ENCODE measurements at regions not wholly inside any gene's neighbourhood (a gene's known extent, or its start where the extent isn't known, plus 50 kb on each side); places are given as distances from the start of the nearest gene placed in this dataset.

- Histone ChIP-seq H3K4me1 (no peaks in the 10 kb centered on the region), H3K4me3 (no peak overlapping the region), H3K9me3 (no peaks in the 10 kb centered on the region), H3K27ac (no peak overlapping the region), H3K36me3 (no peaks in the 10 kb centered on the region), H3K27me3 (ENCODE audit: low read depth) (no peaks in the 10 kb centered on the region)
- ATAC-seq, result no peak
- no peak for TF ChIP-seq CTCF (IDR thresholded peaks at IDR 0.05)
- DNase-seq, result no peak
- intact Hi-C loops (cut with DNase I), result no loop called here
Observed at GRCh38 chr3:106336619-106337018, 467.8 kb upstream of the CBLB start.

DNA sequence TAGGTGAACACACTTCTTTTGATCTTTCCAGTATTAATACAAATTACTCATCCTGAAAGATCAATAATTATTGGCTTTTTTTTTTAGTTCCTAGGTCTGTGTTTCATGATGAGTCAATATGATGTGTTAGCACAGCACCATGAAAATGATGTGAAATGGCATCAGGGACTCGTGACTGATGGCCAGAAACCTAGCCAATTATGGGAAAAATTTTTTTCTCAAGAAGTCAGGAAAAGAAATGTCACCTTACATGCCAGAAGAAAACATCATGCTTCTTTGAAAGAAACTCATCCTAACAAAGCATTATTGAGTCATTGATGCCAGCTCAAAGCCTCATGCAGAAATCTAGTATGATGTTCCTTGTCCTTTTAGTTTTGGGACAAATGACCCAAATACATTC lies 468.3 kb upstream of the CBLB start:
- TF ChIP-seq CTCF (IDR thresholded peaks at IDR 0.05), result no peak
- intact Hi-C loops (cut with DNase I), result no loop called here
- Histone ChIP-seq H3K4me1 (no peaks in the 10 kb centered on the region), H3K36me3 (no peaks in the 10 kb centered on the region), H3K4me3 (no peak overlapping the region), H3K9me3 (no peaks in the 10 kb centered on the region), H3K27me3 (ENCODE audit: low read depth) (no peaks in the 10 kb centered on the region), H3K27ac (no peak overlapping the region)
- DNase-seq (no peak), ATAC-seq (no peak)

GRCh38 chr3:106338582-106339214 lies 469.9 kb upstream of the CBLB start:
- Histone ChIP-seq H3K4me3 (no peak overlapping the region), H3K27ac (no peak overlapping the region), H3K4me1 (no peaks in the 10 kb centered on the region), H3K27me3 (ENCODE audit: low read depth) (no peaks in the 10 kb centered on the region), H3K9me3 (no peaks in the 10 kb centered on the region), H3K36me3 (no peaks in the 10 kb centered on the region)
- DNase-seq (no peak), ATAC-seq (no peak)
- intact Hi-C loops (cut with DNase I), result no loop called here
- TF ChIP-seq CTCF (IDR thresholded peaks at IDR 0.05), result no peak

GRCh38 chr3:106339551-106339950 lies 470.7 kb upstream of the CBLB start:
- DNase-seq (no peak), ATAC-seq (no peak)
- no peaks in the 10 kb centered on the region for H3K9me3 ChIP-seq
- no peaks in the 10 kb centered on the region for H3K4me1 ChIP-seq
- no peak overlapping the region for H3K27ac ChIP-seq
- H3K4me3 ChIP-seq, result no peak overlapping the region
- H3K36me3 ChIP-seq, result no peaks in the 10 kb centered on the region
- TF ChIP-seq CTCF (IDR thresholded peaks at IDR 0.05), result no peak
- no peaks in the 10 kb centered on the region for H3K27me3 ChIP-seq (ENCODE audit: low read depth)
- intact Hi-C loops (cut with DNase I), result no loop called here

DNA sequence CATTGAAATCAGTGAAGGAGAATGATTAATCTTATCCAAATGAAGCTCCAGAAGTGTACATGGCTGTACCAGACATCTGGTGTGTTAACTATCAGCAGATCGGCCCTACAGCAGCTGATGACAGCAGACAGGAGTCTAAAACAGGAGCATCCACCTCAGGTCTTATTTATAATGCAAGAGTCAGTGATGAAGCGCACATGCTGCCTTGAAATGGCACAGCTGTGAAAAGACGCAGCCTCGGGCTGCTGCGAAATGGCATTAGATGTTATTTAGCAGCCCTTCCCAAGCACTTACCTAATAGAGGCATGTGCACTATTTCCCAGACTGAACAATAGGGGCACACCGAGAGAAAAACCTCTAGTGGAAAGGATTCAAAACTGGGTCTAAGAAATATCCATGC lies 472.3 kb upstream of the CBLB start:
- no peaks in the 10 kb centered on the region for H3K4me1 ChIP-seq
- DNase-seq (no peak), ATAC-seq (no peak)
- H3K4me3 ChIP-seq, result peak overlapping the region; percentile 13
- no peaks in the 10 kb centered on the region for H3K27me3 ChIP-seq (ENCODE audit: low read depth)
- intact Hi-C loops (cut with DNase I), result no loop called here
- H3K36me3 ChIP-seq, result no peaks in the 10 kb centered on the region
- H3K9me3 ChIP-seq, result no peaks in the 10 kb centered on the region
- H3K27ac ChIP-seq, result no peak overlapping the region
- no peak for TF ChIP-seq CTCF (IDR thresholded peaks at IDR 0.05)

Measured in lower lobe of right lung (tissue), 2 donors.